ENCODE measurements at regions not wholly inside any gene's neighbourhood (a gene's known extent, or its start where the extent isn't known, plus 50 kb on each side); places are given as distances from the start of the nearest gene placed in this dataset.

- Histone ChIP-seq H3K27ac (ENCODE audit: low read depth, low read length) (no peak overlapping the region), H2AFZ (ENCODE audit: low read length, unreplicated experiment) (no peak overlapping the region), H3K4me1 (ENCODE audit: control insufficient read depth, insufficient read depth, low read length, unreplicated experiment) (no peaks in the 10 kb centered on the region)
Measured at GRCh38 chr4:38390969-38391545, 272.9 kb upstream of the KLF3 start.

GRCh38 chr4:38392223-38392855 is 271.7 kb upstream of the KLF3 start:
- H3K4me1 ChIP-seq (ENCODE audit: control insufficient read depth, insufficient read depth, low read length, unreplicated experiment) = no peaks in the 10 kb centered on the region
- H3K36me3 ChIP-seq (ENCODE audit: insufficient read depth, low read length) = no peaks in the 10 kb centered on the region
- 0 out of 2 replicates have a peak, but pooled peaks cover 3% of the 10 kb centered on the region for H3K27me3 ChIP-seq (ENCODE audit: insufficient read depth, low read length)
- no peak overlapping the region for H3K4me3 ChIP-seq (ENCODE audit: low read depth, low read length)
- H3K79me2 ChIP-seq (ENCODE audit: control insufficient read depth, insufficient read depth, low read length, unreplicated experiment) = no peaks in the 10 kb centered on the region
- no peak overlapping the region for H3K27ac ChIP-seq (ENCODE audit: low read depth, low read length)
- no peak overlapping the region for H2AFZ ChIP-seq (ENCODE audit: low read length, unreplicated experiment)

More at GRCh38 chr4:38390969-38391545, 272.9 kb upstream of the KLF3 start:
- Histone ChIP-seq H3K79me2 (ENCODE audit: control insufficient read depth, insufficient read depth, low read length, unreplicated experiment) (no peaks in the 10 kb centered on the region), H3K4me3 (ENCODE audit: low read depth, low read length) (no peak overlapping the region), H3K36me3 (ENCODE audit: insufficient read depth, low read length) (no peaks in the 10 kb centered on the region), H3K27me3 (ENCODE audit: insufficient read depth, low read length) (0 out of 2 replicates have a peak, but pooled peaks cover 2% of the 10 kb centered on the region)

- 0 out of 2 replicates have a peak, but pooled peaks cover 3% of the 10 kb centered on the region for H3K27me3 ChIP-seq (ENCODE audit: insufficient read depth, low read length)
- no peaks in the 10 kb centered on the region for H3K36me3 ChIP-seq (ENCODE audit: insufficient read depth, low read length)
- H3K79me2 ChIP-seq (ENCODE audit: control insufficient read depth, insufficient read depth, low read length, unreplicated experiment) = no peaks in the 10 kb centered on the region
- H3K4me3 ChIP-seq (ENCODE audit: low read depth, low read length) = no peak overlapping the region
- H3K4me1 ChIP-seq (ENCODE audit: control insufficient read depth, insufficient read depth, low read length, unreplicated experiment) = no peaks in the 10 kb centered on the region
- H3K27ac ChIP-seq (ENCODE audit: low read depth, low read length) = no peak overlapping the region
- no peak overlapping the region for H2AFZ ChIP-seq (ENCODE audit: low read length, unreplicated experiment)
Measured at GRCh38 chr4:38396091-38396490, 267.9 kb upstream of the KLF3 start.

- no peak overlapping the region for H3K27ac ChIP-seq (ENCODE audit: low read depth, low read length)
- H3K4me1 ChIP-seq (ENCODE audit: control insufficient read depth, insufficient read depth, low read length, unreplicated experiment) = no peaks in the 10 kb centered on the region
- no peak overlapping the region for H2AFZ ChIP-seq (ENCODE audit: low read length, unreplicated experiment)
- no peaks in the 10 kb centered on the region for H3K79me2 ChIP-seq (ENCODE audit: control insufficient read depth, insufficient read depth, low read length, unreplicated experiment)
- 0 out of 2 replicates have a peak, but pooled peaks cover 3% of the 10 kb centered on the region for H3K27me3 ChIP-seq (ENCODE audit: insufficient read depth, low read length)
- H3K36me3 ChIP-seq (ENCODE audit: insufficient read depth, low read length) = no peaks in the 10 kb centered on the region
- no peak overlapping the region for H3K4me3 ChIP-seq (ENCODE audit: low read depth, low read length)
Measured at GRCh38 chr4:38396845-38397547, 267.0 kb upstream of the KLF3 start.

GRCh38 chr4:38400946-38401345 is 263.1 kb upstream of the KLF3 start:
- Histone ChIP-seq H3K79me2 (ENCODE audit: control insufficient read depth, insufficient read depth, low read length, unreplicated experiment) (no peaks in the 10 kb centered on the region), H3K36me3 (ENCODE audit: insufficient read depth, low read length) (no peaks in the 10 kb centered on the region), H3K4me1 (ENCODE audit: control insufficient read depth, insufficient read depth, low read length, unreplicated experiment) (no peaks in the 10 kb centered on the region), H3K4me3 (ENCODE audit: low read depth, low read length) (no peak overlapping the region), H3K27ac (ENCODE audit: low read depth, low read length) (no peak overlapping the region), H3K27me3 (ENCODE audit: insufficient read depth, low read length) (0 out of 2 replicates have a peak, but pooled peaks cover 7% of the 10 kb centered on the region), H2AFZ (ENCODE audit: low read length, unreplicated experiment) (no peak overlapping the region)

GRCh38 chr4:38406243-38406642 is 257.8 kb upstream of the KLF3 start:
- Histone ChIP-seq H3K4me1 (ENCODE audit: control insufficient read depth, insufficient read depth, low read length, unreplicated experiment) (no peaks in the 10 kb centered on the region), H3K27me3 (ENCODE audit: insufficient read depth, low read length) (peaks cover 15% of the 10 kb centered on the region; the same call in 1 of the 2 replicates)

GRCh38 chr4:38409852-38410251 is 254.1 kb upstream of the KLF3 start:
- Histone ChIP-seq H3K4me1 (ENCODE audit: control insufficient read depth, insufficient read depth, low read length, unreplicated experiment) (no peaks in the 10 kb centered on the region), H3K79me2 (ENCODE audit: control insufficient read depth, insufficient read depth, low read length, unreplicated experiment) (no peaks in the 10 kb centered on the region), H3K36me3 (ENCODE audit: insufficient read depth, low read length) (no peaks in the 10 kb centered on the region), H3K27me3 (ENCODE audit: insufficient read depth, low read length) (peaks cover 20% of the 10 kb centered on the region; the same call in 1 of the 2 replicates), H3K4me3 (ENCODE audit: low read depth, low read length) (no peak overlapping the region), H3K27ac (ENCODE audit: low read depth, low read length) (no peak overlapping the region), H2AFZ (ENCODE audit: low read length, unreplicated experiment) (no peak overlapping the region)

More at GRCh38 chr4:38406243-38406642, 257.8 kb upstream of the KLF3 start:
- Histone ChIP-seq H3K79me2 (ENCODE audit: control insufficient read depth, insufficient read depth, low read length, unreplicated experiment) (no peaks in the 10 kb centered on the region), H3K4me3 (ENCODE audit: low read depth, low read length) (no peak overlapping the region), H3K27ac (ENCODE audit: low read depth, low read length) (no peak overlapping the region), H3K36me3 (ENCODE audit: insufficient read depth, low read length) (no peaks in the 10 kb centered on the region), H2AFZ (ENCODE audit: low read length, unreplicated experiment) (no peak overlapping the region)

GRCh38 chr4:38411092-38411491 is 252.9 kb upstream of the KLF3 start:
- H3K27ac ChIP-seq (ENCODE audit: low read depth, low read length) = no peak overlapping the region
- H2AFZ ChIP-seq (ENCODE audit: low read length, unreplicated experiment) = no peak overlapping the region
- H3K36me3 ChIP-seq (ENCODE audit: insufficient read depth, low read length) = no peaks in the 10 kb centered on the region
- H3K4me1 ChIP-seq (ENCODE audit: control insufficient read depth, insufficient read depth, low read length, unreplicated experiment) = no peaks in the 10 kb centered on the region
- no peak overlapping the region for H3K4me3 ChIP-seq (ENCODE audit: low read depth, low read length)
- peaks cover 20% of the 10 kb centered on the region; the same call in 1 of the 2 replicates for H3K27me3 ChIP-seq (ENCODE audit: insufficient read depth, low read length)
- H3K79me2 ChIP-seq (ENCODE audit: control insufficient read depth, insufficient read depth, low read length, unreplicated experiment) = no peaks in the 10 kb centered on the region

- Histone ChIP-seq H3K36me3 (ENCODE audit: insufficient read depth, low read length) (no peaks in the 10 kb centered on the region), H3K27ac (ENCODE audit: low read depth, low read length) (no peak overlapping the region), H3K4me1 (ENCODE audit: control insufficient read depth, insufficient read depth, low read length, unreplicated experiment) (no peaks in the 10 kb centered on the region), H3K79me2 (ENCODE audit: control insufficient read depth, insufficient read depth, low read length, unreplicated experiment) (no peaks in the 10 kb centered on the region), H2AFZ (ENCODE audit: low read length, unreplicated experiment) (no peak overlapping the region), H3K4me3 (ENCODE audit: low read depth, low read length) (no peak overlapping the region), H3K27me3 (ENCODE audit: insufficient read depth, low read length) (peaks cover 20% of the 10 kb centered on the region; the same call in 1 of the 2 replicates)
Measured at GRCh38 chr4:38411981-38412536, 251.9 kb upstream of the KLF3 start.

- Histone ChIP-seq H3K27me3 (ENCODE audit: insufficient read depth, low read length) (peaks cover 15% of the 10 kb centered on the region; the same call in 1 of the 2 replicates), H3K36me3 (ENCODE audit: insufficient read depth, low read length) (no peaks in the 10 kb centered on the region), H3K4me1 (ENCODE audit: control insufficient read depth, insufficient read depth, low read length, unreplicated experiment) (no peaks in the 10 kb centered on the region), H3K79me2 (ENCODE audit: control insufficient read depth, insufficient read depth, low read length, unreplicated experiment) (no peaks in the 10 kb centered on the region), H3K27ac (ENCODE audit: low read depth, low read length) (no peak overlapping the region), H2AFZ (ENCODE audit: low read length, unreplicated experiment) (no peak overlapping the region), H3K4me3 (ENCODE audit: low read depth, low read length) (no peak overlapping the region)
Measured at GRCh38 chr4:38413524-38414341, 250.3 kb upstream of the KLF3 start.

All from ACC112 (cell line).